ENCODE measurements at regions not wholly inside any gene's neighbourhood (a gene's known extent, or its start where the extent isn't known, plus 50 kb on each side); places are given as distances from the start of the nearest gene placed in this dataset.

- TF ChIP-seq, protein P1, sequence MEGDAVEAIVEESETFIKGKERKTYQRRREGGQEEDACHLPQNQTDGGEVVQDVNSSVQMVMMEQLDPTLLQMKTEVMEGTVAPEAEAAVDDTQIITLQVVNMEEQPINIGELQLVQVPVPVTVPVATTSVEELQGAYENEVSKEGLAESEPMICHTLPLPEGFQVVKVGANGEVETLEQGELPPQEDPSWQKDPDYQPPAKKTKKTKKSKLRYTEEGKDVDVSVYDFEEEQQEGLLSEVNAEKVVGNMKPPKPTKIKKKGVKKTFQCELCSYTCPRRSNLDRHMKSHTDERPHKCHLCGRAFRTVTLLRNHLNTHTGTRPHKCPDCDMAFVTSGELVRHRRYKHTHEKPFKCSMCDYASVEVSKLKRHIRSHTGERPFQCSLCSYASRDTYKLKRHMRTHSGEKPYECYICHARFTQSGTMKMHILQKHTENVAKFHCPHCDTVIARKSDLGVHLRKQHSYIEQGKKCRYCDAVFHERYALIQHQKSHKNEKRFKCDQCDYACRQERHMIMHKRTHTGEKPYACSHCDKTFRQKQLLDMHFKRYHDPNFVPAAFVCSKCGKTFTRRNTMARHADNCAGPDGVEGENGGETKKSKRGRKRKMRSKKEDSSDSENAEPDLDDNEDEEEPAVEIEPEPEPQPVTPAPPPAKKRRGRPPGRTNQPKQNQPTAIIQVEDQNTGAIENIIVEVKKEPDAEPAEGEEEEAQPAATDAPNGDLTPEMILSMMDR (IDR thresholded peaks at IDR 0.05), result no peak
- TF ChIP-seq POLR2A (IDR thresholded peaks at IDR 0.05), result no peak
These were observed 1624.1 kb upstream of the ZEB2 start for GRCh38 chr2:146143971-146144370.

Data from uterus (tissue), 2 donors.